IPS DF 4.7 (cell line): ENCODE measurements at regions not wholly inside any gene's neighbourhood (a gene's known extent, or its start where the extent isn't known, plus 50 kb on each side); places are given as distances from the start of the nearest gene placed in this dataset.
"Not testable (repeated sequence)": the region's sequence is repeated elsewhere in the genome, so short reads cannot be mapped to it uniquely, and the experiment has no call there.

Experiments
- DNase-seq: peaks from one replicate; pipeline ENCODE4 v3.0.0-alpha.2; 2013; ENCODE audit warnings: low spot score; ENCODE audit errors: extremely low read depth

DNA sequence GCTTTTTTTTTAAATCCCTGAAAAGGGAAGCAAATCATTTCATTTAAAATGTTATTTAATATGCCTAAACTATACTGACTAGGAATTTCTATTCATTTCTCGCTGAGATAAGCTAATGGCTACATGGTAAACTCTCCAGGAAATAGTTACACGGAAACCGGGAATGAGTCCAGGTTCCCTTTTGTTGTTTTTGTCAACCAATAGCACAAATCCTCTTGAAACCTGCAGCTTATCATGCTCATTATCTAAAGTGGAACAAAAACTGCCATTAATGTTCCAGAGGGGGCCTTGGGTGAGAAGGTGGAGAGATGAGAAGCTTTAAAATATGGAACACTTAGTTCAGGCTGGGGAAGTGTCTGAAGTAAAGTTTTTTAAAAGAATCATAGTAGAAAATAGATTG lies 113.5 kb upstream of the ALCAM start:
- DNase-seq, result no peak

DNA sequence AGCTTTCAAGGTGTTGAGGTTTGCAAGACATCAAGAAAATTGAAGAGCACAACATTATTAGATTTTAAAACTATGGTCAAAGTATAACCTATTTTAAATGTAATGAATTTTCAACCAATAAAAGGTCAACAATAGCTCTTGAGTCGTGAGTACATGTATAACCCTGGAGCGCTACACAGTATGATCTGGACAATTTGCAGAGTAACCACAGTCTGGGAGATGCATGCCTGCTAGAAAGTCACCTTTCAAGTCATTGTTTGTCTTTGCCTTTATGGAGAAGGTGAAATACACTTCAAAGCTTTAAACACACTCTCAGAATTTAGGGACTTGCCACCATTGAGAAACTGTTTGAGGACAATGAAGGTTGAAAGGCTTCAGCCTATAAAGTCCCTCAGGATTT lies 112.6 kb upstream of the ALCAM start:
- DNase-seq, result no peak

DNA sequence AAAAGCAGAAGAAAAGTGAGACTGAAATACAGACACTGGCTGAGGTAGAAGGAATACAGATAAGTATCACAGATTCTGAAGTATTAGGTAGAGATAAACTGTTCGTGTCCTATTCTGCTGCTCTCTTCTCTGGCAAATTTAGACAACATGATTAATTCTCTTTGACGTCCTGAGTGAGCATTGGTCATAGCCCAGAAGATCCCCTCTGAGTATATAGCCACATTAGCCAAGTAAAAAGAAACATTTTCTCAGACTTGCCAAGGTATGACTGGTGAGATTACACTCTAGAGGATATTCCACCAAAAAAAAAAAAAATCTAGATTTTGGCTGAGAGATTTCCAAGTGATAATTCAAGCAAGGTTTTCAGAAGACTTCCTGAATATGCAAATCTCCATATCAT lies 111.4 kb upstream of the ALCAM start:
- DNase-seq, result no peak

DNA sequence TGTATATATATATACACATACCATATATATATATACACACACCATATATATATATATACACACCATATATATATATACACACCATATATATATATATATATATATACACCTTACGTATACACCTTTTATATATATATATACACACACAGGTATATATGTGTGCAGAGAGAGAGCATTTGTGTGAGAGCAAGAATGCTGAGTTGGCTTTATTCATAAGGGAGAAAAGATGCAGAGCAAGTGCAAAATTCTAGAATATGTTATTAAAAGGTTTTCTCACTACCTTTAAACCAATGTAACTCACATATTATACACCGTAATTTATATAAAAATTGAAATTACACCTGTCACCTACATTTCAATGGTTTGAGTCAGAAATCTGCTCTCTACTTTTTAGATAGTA lies 107.2 kb upstream of the ALCAM start:
- no peak for DNase-seq

DNA sequence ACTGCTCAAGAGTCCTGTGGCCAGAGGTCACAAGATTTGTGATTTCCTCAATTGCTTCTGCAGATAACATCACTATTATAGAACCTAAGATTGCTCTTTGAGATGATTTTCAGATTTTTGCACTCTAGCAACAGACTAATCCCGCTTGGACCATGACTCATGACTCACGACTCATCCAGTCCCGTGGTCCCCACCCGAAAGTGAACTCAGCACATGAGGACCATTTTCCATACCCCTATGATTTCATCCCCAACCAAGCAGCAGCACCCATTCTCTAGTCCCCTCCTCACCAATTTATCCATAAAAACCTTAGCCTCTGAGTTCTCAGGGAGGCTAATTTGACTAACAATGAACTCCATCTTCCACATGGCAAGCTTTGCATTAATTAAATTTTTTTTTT lies 106.3 kb upstream of the ALCAM start:
- no peak for DNase-seq

DNA sequence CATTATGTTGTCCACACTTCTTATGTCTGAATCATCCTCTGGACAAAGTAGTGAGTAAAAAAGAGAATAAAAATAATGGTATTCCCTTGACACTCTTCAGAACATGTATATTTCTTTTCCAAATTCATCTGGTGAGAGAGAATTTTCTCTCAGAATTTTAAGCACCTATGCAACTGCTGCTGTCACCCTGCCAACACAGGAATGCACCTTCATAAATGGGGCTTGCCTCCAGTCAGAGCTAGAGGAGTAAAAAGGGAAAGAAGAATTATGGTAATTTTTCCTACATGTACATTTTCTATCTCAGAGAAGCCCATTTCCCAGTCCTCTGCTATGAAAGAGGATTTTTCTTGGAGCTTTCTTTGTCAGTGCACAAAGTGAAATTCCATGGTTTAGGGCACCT lies 92.2 kb upstream of the ALCAM start:
- no peak for DNase-seq

DNA sequence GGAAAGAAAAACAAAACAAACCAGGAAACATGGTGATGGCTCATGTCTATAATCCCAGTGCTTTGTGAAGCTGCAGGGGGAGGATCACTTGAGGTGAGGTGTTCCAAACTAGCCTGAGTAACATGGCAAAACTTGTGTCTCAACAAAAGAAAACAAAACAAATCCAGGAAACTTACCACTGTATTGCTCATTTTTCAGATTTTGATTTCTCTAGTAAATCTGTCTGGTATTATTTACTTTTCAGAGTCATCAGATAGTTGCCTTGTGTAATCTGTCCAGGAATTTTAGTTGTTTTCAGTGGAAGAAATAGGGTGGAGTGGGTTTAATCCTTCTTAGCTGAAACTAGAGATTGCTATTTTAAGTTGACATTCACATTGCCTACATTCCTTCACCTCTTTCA lies 91.8 kb upstream of the ALCAM start:
- no peak for DNase-seq

DNA sequence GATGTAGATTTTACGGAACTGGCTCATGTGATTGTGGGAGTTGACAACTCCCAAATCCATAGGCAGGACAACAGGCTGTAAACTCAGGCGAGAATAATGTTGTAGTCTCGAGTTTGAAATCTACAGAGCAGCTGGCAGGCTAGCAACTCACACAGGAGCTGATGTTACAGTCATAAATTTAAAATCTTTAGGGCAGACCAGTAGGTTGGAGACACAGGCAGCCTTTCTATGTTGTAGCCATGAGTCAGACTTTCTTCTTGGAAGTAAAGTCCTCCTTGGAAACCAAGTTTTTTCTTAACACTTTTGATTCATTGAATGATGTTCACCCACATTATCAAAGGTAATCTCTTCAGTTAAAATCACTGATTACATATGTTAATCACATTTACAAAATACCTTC lies 89.1 kb upstream of the ALCAM start:
- DNase-seq, result no peak

DNA sequence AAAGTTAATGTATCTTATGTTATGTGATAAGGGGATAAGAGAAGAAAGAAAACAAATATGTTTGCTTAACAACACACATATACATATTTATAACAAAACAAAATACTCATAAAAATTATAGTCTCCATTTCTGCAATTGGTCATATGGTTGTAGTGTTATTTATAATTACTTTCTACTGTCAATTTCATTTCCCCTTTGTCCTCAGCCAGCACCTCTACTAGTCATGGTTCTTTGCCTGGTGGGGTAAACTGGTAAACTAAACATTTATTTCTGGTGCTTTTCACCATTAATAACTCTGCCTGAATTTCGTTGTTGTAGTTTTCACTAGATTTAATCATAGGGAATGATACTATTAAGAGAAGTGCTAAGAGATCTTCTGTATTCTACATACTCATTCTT lies 88.0 kb upstream of the ALCAM start:
- DNase-seq, result no peak

DNA sequence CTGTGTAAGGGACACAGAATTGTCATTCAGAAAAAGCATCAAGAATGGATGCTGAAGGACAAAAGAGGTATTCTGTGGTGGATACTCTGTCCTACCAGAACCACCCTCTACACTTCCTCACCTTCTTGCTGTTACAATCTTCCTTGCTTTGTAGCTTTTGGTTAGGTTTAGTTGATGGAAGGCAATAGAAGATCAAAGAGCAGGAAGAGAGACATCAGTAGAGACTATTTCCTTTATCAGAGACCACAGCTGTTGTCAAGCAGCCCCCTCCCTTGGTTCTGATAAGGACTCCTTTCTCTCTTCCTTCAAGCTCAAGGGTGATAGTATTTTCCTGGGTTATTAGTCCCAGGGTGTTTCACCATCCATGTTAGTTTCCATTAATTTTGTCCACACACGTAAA lies 84.7 kb upstream of the ALCAM start:
- no peak for DNase-seq

DNA sequence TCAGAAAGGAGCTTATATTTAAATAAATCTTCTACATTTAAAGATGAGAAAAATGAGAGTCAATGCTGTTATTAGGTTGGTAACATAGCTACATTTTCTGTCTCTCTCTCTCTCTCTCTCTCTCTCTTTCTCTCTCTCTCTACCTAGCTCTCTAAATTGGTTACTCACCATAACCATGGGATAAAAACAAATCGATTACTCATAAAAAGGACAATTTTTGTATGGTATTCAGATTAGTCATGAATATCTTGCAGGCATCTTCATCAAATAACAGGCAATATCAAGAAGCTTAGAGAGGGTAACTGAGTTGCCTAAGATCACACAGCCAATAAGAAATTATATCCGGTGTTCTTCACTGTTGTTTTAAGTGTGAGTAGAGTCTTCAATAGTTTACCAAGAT lies 81.8 kb upstream of the ALCAM start:
- DNase-seq, result no peak

DNA sequence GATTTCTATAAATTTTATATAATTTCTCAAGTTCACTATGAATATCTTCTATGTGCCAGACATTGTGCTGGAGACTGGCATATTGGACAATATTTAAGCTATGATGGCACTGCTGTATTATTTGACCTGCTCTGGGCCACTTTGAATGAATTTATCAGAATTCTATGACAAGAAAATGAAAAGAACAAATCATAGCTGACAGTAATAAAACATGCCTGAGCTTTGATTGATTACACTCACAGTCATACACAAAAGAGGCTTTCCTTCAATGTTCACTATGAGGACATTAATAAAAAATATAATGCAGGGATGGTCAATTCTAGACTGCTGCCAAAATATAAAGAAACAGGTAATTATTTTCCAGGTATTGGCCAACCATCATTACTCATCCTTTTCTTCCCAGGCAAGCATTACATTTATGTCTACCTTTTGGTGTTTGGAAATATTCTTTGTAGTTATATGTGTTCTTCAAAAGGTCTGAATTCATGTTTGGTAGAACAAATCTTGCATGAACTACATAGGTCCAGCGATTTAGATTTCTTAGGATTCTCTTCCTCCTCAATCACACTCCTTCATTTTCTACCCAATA lies 81.0 kb upstream of the ALCAM start:
- no peak for DNase-seq

DNA sequence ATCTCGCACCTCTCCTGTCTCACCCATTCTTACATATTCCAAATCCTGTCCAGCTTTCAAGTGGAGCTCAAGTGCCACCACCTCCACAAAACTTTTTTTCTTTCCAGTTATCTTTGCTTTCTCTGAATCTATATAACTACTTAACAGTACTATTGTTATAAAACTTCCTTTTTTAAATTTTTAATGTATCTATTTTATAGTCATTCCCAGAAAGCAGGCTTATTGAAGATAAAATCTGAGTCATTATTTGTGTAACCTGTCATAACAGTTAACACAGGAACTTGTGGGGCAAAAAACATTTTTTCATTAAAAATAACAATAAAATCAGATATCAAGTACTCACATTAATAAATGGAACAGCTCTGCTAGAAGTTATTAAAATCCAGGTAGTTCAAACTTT lies 73.3 kb upstream of the ALCAM start:
- DNase-seq, result no peak

DNA sequence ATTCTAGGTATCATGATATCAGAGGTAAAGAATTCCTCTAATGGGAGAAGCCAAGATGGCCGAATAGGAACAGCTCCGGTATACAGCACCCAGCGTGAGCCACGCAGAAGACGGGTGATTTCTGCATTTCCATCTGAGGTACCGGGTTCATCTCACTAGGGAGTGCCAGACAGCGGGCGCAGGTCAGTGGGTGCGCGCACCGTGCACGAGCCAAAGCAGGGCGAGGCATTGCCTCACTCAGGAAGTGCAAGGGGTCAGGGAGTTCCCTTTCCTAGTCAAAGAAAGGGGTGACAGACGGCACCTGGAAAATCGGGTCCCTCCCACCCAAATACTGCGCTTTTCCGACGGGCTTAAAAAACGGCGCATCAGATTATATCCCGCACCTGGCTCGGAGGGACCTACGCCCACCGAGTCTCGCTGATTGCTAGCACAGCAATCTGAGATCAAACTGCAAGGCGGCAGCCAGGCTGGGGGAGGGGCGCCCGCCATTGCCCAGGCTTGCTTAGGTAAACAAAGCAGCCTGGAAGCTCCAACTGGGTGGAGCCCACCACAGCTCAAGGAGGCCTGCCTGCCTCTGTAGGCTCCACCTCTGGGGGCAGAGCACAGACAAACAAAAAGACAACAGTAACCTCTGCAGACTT lies 70.4 kb upstream of the ALCAM start:
- DNase-seq, result not testable (repeated sequence)

DNA sequence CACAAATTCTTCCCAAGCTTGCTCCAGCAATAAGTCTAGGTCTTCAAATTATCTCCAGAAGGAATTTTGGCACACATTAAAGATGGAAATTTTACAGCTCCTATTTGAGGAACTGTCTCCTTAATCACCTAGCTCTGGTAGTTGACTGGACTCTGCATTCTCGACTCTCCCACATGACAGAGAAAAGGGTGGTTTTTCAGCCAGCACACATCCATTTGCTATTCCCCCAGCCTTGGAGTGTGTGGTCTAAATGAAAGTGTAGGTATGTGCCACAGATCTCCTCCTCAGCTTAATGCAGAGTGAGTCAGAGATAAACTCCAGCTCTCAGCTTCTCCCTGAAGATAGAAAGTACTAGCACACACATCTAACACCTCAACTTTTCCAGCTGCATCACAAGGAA lies 62.2 kb upstream of the ALCAM start:
- no peak for DNase-seq

DNA sequence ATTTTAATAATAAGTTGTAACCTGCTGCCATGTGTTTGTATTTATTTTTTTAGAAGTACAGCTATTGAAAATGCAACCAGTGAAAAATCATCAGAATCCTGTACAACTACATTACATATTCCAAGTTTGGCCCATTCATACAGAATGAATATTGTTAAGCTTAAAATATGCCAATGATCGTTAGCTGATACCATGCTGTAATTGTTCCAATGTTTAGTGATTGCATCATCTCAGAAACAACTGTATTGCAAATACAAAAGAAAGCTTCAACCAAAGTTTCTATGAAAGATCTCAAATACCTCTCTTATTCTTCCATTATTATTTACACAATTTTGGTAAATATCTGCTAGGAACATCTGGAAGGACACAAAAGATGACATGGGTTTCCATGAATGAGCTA lies 51.6 kb upstream of the ALCAM start:
- DNase-seq, result no peak

DNA sequence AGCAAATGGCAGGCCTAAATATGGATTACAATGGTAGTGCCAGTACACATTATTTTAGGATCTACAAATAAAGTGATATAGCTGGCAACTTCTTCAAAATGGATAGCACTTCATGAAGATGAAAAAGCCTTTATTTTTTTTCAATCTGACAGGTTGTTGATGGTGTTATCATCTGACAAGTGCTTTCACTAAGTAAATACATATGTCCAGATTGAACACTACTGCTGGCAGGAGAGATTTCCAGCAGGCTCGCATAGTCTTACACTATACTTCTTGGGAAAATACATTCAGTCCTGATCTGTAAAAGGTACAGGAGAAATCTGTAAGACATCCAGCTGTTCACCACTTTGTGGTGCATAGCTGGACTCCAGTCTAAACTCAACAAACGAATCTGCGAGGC lies 50.9 kb upstream of the ALCAM start:
- DNase-seq, result no peak

DNA sequence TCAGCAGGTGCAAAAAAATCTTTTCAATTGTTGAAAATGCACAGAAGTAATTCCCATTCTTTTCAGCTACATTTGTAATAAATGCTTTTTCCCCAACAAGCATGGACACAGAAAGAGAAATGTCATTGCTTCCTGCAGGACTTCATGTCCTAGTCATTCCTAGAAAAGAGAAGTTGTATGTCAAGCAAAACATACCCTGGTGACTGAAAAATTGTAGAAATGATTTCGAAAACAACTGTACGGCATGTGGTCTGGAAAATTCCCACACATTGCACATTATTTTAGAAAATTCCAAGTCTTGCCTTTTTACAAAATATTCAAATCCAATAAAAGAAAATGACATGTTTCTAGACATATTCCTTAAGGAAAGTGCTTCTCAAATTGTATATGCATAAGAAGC lies 50.4 kb upstream of the ALCAM start:
- no peak for DNase-seq
